ENCODE measurements at regions not wholly inside any gene's neighbourhood (a gene's known extent, or its start where the extent isn't known, plus 50 kb on each side); places are given as distances from the start of the nearest gene placed in this dataset.

DNA sequence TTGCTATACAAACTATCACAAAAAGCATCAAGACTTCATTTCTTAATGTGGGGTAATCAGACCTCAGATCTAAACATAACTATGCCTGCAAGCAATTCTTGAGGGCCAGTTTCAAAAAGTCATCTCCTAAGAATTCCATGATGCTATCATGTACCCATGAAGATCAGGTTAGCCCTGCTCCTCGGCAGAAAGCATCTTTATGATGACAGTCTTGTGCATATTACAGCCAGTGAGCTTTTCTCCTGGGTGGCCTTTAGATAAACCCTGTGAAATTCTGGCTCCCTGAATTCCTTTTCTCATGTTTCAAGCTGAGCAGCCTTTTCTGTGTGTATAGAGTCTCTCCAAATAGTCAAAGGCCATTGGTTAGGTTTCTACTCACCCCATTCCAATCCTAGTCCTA lies 201.9 kb upstream of the MCTP2 start:
- H3K4me1 ChIP-seq (replicated peaks in 1 of 2; ENCODE audit: control insufficient read depth in 2 of 2, insufficient read depth in 2 of 2, low read length in 2 of 2) = no peaks in the 10 kb centered on the region
- H3K9me1 ChIP-seq (ENCODE audit: control insufficient read depth, insufficient read depth, low read length) = no peaks in the 10 kb centered on the region
- no peaks in the 10 kb centered on the region; the same call in 1 of the 2 replicates for H3K9me3 ChIP-seq (replicated peaks; ENCODE audit: control insufficient read depth, insufficient read depth, low read depth, low read length)
- 0% methylated on average over 1 of the region's 1 CpG for WGBS (ENCODE audit: insufficient coverage, low coverage, missing lambda C conversion rate)
- H3K4me3 ChIP-seq = no peak overlapping the region
- H3K27me3 ChIP-seq (ENCODE audit: control insufficient read depth in 2 of 2, insufficient read depth in 2 of 2, low read length in 2 of 2) = no peaks in the 10 kb centered on the region
- in situ Hi-C loops (cut with MboI) (no loop called here), intact Hi-C loops (cut with micrococcal nuclease) (no loop called here)
- H3K79me2 ChIP-seq (ENCODE audit: control insufficient read depth, insufficient read depth, low read length) = no peaks in the 10 kb centered on the region
- no peaks in the 10 kb centered on the region for H3K36me3 ChIP-seq (ENCODE audit: control insufficient read depth, insufficient read depth, low read length)
- DNase-seq (ENCODE audit: extremely low read depth in 1 of 4, low spot score in 3 of 4) (no peak), ATAC-seq (no peak), FAIRE-seq (no peak)
- H2AFZ ChIP-seq (ENCODE audit: low read depth, low read length) = no peak overlapping the region
- H4K20me1 ChIP-seq (replicated peaks; ENCODE audit: control insufficient read depth, insufficient read depth, low read length) = no peaks in the 10 kb centered on the region
- no peak overlapping the region for H3K27ac ChIP-seq (ENCODE audit: extremely low read depth, low read depth, low read length)
- ChIA-PET CTCF (ENCODE audit: low intra/inter-chr PET ratio) (no interaction called here), POLR2A (no interaction called here)
- H3K9ac ChIP-seq (ENCODE audit: insufficient read depth in 1 of 2, low read depth in 2 of 2, low read length in 2 of 2) = no peak overlapping the region
- BruUV-seq (replicated peaks) = no TSS peak
- TF ChIP-seq POLR3G (IDR thresholded peaks at IDR 0.05; ENCODE audit: extremely low read depth, insufficient read length, insufficient replicate concordance) (no peak), PRMT5 (CRISPR knock-in tag; IDR thresholded peaks at IDR 0.05) (no peak), ZFP36 (IDR thresholded peaks at IDR 0.05; ENCODE audit: low read depth, low read length, partially characterized antibody) (no peak), TAF1 (IDR thresholded peaks at IDR 0.05; ENCODE audit: control insufficient read depth, extremely low read depth, insufficient read depth, low read length, severe bottlenecking) (no peak), TOE1 (IDR thresholded peaks at IDR 0.05; ENCODE audit: borderline replicate concordance) (no peak), TOE1 (CRISPR knock-in tag; IDR thresholded peaks at IDR 0.05; ENCODE audit: borderline replicate concordance, low read depth) (no peak), ZSCAN29 (IDR thresholded peaks at IDR 0.05) (no peak), ZNF263 (CRISPR knock-in tag; IDR thresholded peaks at IDR 0.05; ENCODE audit: borderline replicate concordance) (no peak), MCM3 (IDR thresholded peaks at IDR 0.05) (no peak), SRSF9 (IDR thresholded peaks at IDR 0.05; ENCODE audit: borderline replicate concordance, low read depth, low read length) (no peak), MCM2 (IDR thresholded peaks at IDR 0.05; ENCODE audit: low read depth) (no peak), EWSR1 (IDR thresholded peaks at IDR 0.05; ENCODE audit: borderline replicate concordance, low read depth, partially characterized antibody) (no peak), CTBP1 (IDR thresholded peaks at IDR 0.05; ENCODE audit: borderline replicate concordance) (no peak), MTA2 (IDR thresholded peaks at IDR 0.05; ENCODE audit: low read depth) (no peak)
- TF ChIP-seq, protein P1, sequence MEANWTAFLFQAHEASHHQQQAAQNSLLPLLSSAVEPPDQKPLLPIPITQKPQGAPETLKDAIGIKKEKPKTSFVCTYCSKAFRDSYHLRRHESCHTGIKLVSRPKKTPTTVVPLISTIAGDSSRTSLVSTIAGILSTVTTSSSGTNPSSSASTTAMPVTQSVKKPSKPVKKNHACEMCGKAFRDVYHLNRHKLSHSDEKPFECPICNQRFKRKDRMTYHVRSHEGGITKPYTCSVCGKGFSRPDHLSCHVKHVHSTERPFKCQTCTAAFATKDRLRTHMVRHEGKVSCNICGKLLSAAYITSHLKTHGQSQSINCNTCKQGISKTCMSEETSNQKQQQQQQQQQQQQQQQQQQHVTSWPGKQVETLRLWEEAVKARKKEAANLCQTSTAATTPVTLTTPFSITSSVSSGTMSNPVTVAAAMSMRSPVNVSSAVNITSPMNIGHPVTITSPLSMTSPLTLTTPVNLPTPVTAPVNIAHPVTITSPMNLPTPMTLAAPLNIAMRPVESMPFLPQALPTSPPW (CRISPR knock-in tag; IDR thresholded peaks at IDR 0.05) = no peak
- TF ChIP-seq, protein P2, sequence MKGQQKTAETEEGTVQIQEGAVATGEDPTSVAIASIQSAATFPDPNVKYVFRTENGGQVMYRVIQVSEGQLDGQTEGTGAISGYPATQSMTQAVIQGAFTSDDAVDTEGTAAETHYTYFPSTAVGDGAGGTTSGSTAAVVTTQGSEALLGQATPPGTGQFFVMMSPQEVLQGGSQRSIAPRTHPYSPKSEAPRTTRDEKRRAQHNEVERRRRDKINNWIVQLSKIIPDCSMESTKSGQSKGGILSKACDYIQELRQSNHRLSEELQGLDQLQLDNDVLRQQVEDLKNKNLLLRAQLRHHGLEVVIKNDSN (CRISPR knock-in tag; IDR thresholded peaks at IDR 0.05) = no peak
- TF ChIP-seq, protein P3, sequence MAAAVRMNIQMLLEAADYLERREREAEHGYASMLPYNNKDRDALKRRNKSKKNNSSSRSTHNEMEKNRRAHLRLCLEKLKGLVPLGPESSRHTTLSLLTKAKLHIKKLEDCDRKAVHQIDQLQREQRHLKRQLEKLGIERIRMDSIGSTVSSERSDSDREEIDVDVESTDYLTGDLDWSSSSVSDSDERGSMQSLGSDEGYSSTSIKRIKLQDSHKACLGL (CRISPR knock-in tag; IDR thresholded peaks at IDR 0.05; ENCODE audit: borderline replicate concordance, poor library complexity, severe bottlenecking) = no peak
- H3K4me2 ChIP-seq (ENCODE audit: insufficient read depth, low read length) = no peak overlapping the region

All from K562 (cell line).